ENCODE measurements at regions not wholly inside any gene's neighbourhood (a gene's known extent, or its start where the extent isn't known, plus 50 kb on each side); places are given as distances from the start of the nearest gene placed in this dataset.

- Histone ChIP-seq H3K9me3 (ENCODE audit: control insufficient read depth, low read length) (no peaks in the 10 kb centered on the region), H3K4me3 (ENCODE audit: low read length) (no peak overlapping the region), H3K4me1 (ENCODE audit: control insufficient read depth, insufficient read depth, low read length) (no peaks in the 10 kb centered on the region), H3K27me3 (ENCODE audit: control insufficient read depth, insufficient read depth, low read length, poor library complexity, severe bottlenecking) (no peaks in the 10 kb centered on the region), H3K9ac (ENCODE audit: extremely low read depth, low read length, poor library complexity, severe bottlenecking) (no peak overlapping the region), H3K36me3 (ENCODE audit: control insufficient read depth, insufficient read depth, low read length) (no peaks in the 10 kb centered on the region), H3K27ac (ENCODE audit: low read depth, low read length) (no peak overlapping the region)
- no peak for TF ChIP-seq CTCF (conservative IDR thresholded peaks at IDR 0.05)
- WGBS, 2 experiments (ENCODE audit: insufficient coverage in 1 of 2, insufficient read length in 1 of 2), result 85 to 93% methylated on average over 4 to 7 of the region's 7 CpGs
- H3K4me1 Mint-ChIP-seq, result no peaks in the 10 kb centered on the region
- H3K4me3 Mint-ChIP-seq, result no peak overlapping the region
- H3K27ac Mint-ChIP-seq, result no peak overlapping the region
- DNase-seq, result peak; percentile 48
- no peaks in the 10 kb centered on the region for H3K9me3 Mint-ChIP-seq
- no peaks in the 10 kb centered on the region for H3K36me3 Mint-ChIP-seq (ENCODE audit: low read depth)
- H3K27me3 Mint-ChIP-seq (ENCODE audit: insufficient read depth), result no peaks in the 10 kb centered on the region
These were observed 1672.9 kb downstream of the REEP3 start for GRCh38 chr10:65194126-65194525.

- no peaks in the 10 kb centered on the region for H3K36me3 Mint-ChIP-seq (ENCODE audit: low read depth)
- Histone ChIP-seq H3K27me3 (ENCODE audit: control insufficient read depth, insufficient read depth, low read length, poor library complexity, severe bottlenecking) (no peaks in the 10 kb centered on the region), H3K4me1 (ENCODE audit: control insufficient read depth, insufficient read depth, low read length) (no peaks in the 10 kb centered on the region), H3K27ac (ENCODE audit: low read depth, low read length) (no peak overlapping the region), H3K4me3 (ENCODE audit: low read length) (no peak overlapping the region), H3K9ac (ENCODE audit: extremely low read depth, low read length, poor library complexity, severe bottlenecking) (no peak overlapping the region), H3K36me3 (ENCODE audit: control insufficient read depth, insufficient read depth, low read length) (no peaks in the 10 kb centered on the region), H3K9me3 (ENCODE audit: control insufficient read depth, low read length) (no peaks in the 10 kb centered on the region)
- H3K4me3 Mint-ChIP-seq, result no peak overlapping the region
- no peaks in the 10 kb centered on the region for H3K9me3 Mint-ChIP-seq
- H3K27ac Mint-ChIP-seq, result no peak overlapping the region
- DNase-seq, result no peak
- WGBS, 2 experiments (ENCODE audit: insufficient coverage in 1 of 2, insufficient read length in 1 of 2), result 96% methylated on average over 2 of the region's 2 CpGs; no CpG with 5 or more reads in 1 of the 2 experiments
- no peaks in the 10 kb centered on the region for H3K27me3 Mint-ChIP-seq (ENCODE audit: insufficient read depth)
- no peak for TF ChIP-seq CTCF (conservative IDR thresholded peaks at IDR 0.05)
- H3K4me1 Mint-ChIP-seq, result no peaks in the 10 kb centered on the region
These were observed 1673.4 kb downstream of the REEP3 start for GRCh38 chr10:65194555-65194954.

- Histone ChIP-seq H3K9me3 (ENCODE audit: control insufficient read depth, low read length) (no peaks in the 10 kb centered on the region), H3K27me3 (ENCODE audit: control insufficient read depth, insufficient read depth, low read length, poor library complexity, severe bottlenecking) (no peaks in the 10 kb centered on the region), H3K27ac (ENCODE audit: low read depth, low read length) (no peak overlapping the region), H3K9ac (ENCODE audit: extremely low read depth, low read length, poor library complexity, severe bottlenecking) (no peak overlapping the region), H3K4me3 (ENCODE audit: low read length) (no peak overlapping the region), H3K36me3 (ENCODE audit: control insufficient read depth, insufficient read depth, low read length) (no peaks in the 10 kb centered on the region), H3K4me1 (ENCODE audit: control insufficient read depth, insufficient read depth, low read length) (no peaks in the 10 kb centered on the region)
- H3K9me3 Mint-ChIP-seq, result no peaks in the 10 kb centered on the region
- no peak overlapping the region for H3K4me3 Mint-ChIP-seq
- 100% methylated on average over 1 of the region's 1 CpG; no CpG with 5 or more reads in 1 of the 2 experiments for WGBS, 2 experiments (ENCODE audit: insufficient coverage in 1 of 2, insufficient read length in 1 of 2)
- H3K4me1 Mint-ChIP-seq, result no peaks in the 10 kb centered on the region
- H3K36me3 Mint-ChIP-seq (ENCODE audit: low read depth), result no peaks in the 10 kb centered on the region
- H3K27ac Mint-ChIP-seq, result no peak overlapping the region
- DNase-seq, result no peak
- no peaks in the 10 kb centered on the region for H3K27me3 Mint-ChIP-seq (ENCODE audit: insufficient read depth)
- no peak for TF ChIP-seq CTCF (conservative IDR thresholded peaks at IDR 0.05)
These were observed 1674.9 kb downstream of the REEP3 start for GRCh38 chr10:65196111-65196510.
